CD4-positive, alpha-beta memory T cell (primary cell): ENCODE measurements at regions not wholly inside any gene's neighbourhood (a gene's known extent, or its start where the extent isn't known, plus 50 kb on each side); places are given as distances from the start of the nearest gene placed in this dataset.

Experiments
- CTCF ChIA-PET: fragments of 350-600 bp; sonication (Branson Sonifier 250); formaldehyde crosslinking; loops from one replicate; lab custom pipeline; 2021; ENCODE audit warnings: inconsistent platforms; ENCODE audit not compliant: partially characterized antibody; lab: Charles Lee
- POLR2A ChIA-PET: fragments of 350-600 bp; sonication (Branson Sonifier 250); formaldehyde crosslinking; loops from one replicate; lab custom pipeline; 2021; ENCODE audit not compliant: partially characterized antibody; lab: Charles Lee
- DNase-seq, 5 donors: peaks; one replicate each; pipeline versions ENCODE4 v3.0.0 to v3.0.0-alpha.2; 2020 to 2022; ENCODE audit warnings: mixed read lengths in 1 of 5
- H3K27ac ChIP-seq: one replicate; pipeline ENCODE4 v1.7.0; 2013; ENCODE audit warnings: low read depth, low read length
- H3K27me3 ChIP-seq: 2 replicates; pipeline ENCODE4 v1.7.0; 2013; ENCODE audit warnings: mild to moderate bottlenecking, low read length, moderate library complexity; ENCODE audit not compliant: insufficient read depth
- H3K36me3 ChIP-seq: 2 replicates; pipeline ENCODE4 v1.7.0; 2013; ENCODE audit warnings: mild to moderate bottlenecking, low read length, moderate library complexity; ENCODE audit not compliant: insufficient read depth
- H3K4me1 ChIP-seq: 2 replicates; pipeline ENCODE4 v1.7.0; 2013; ENCODE audit warnings: mild to moderate bottlenecking, low read length, moderate library complexity; ENCODE audit not compliant: insufficient read depth
- H3K4me3 ChIP-seq, 2 donors: one replicate each; pipeline ENCODE4 v1.7.0; 2013; ENCODE audit warnings: low read length in 2 of 2, mild to moderate bottlenecking in 1 of 2
- H3K9me3 ChIP-seq, 2 donors: one replicate each; pipeline ENCODE4 v1.7.0; 2013; ENCODE audit warnings: low read length in 2 of 2, control low read depth in 1 of 2; ENCODE audit not compliant: control insufficient read depth in 1 of 2
- H3K27ac Mint-ChIP-seq, 7 donors: one replicate each; pipeline ENCODE4 v1.8.0; 2020 to 2021; ENCODE audit warnings: mixed read lengths in 7 of 7, mild to moderate bottlenecking in 6 of 7, inconsistent platforms in 3 of 7, moderate library complexity in 3 of 7
- H3K27me3 Mint-ChIP-seq, 2 donors: one replicate each; pipeline ENCODE4 v1.8.0; 2020 to 2021; ENCODE audit warnings: mixed read lengths in 2 of 2
- H3K36me3 Mint-ChIP-seq, 2 donors: one replicate each; pipeline ENCODE4 v1.8.0; 2020 to 2021; ENCODE audit warnings: mixed read lengths in 2 of 2, inconsistent platforms in 1 of 2, mild to moderate bottlenecking in 1 of 2
- H3K4me1 Mint-ChIP-seq, 4 donors: one replicate each; pipeline ENCODE4 v1.8.0; 2020 to 2021; ENCODE audit warnings: mixed read lengths in 4 of 4, mild to moderate bottlenecking in 1 of 4
- H3K4me3 Mint-ChIP-seq, 8 donors: one replicate each; pipeline ENCODE4 v1.8.0; 2020 to 2021; ENCODE audit warnings: mixed read lengths in 8 of 8, mild to moderate bottlenecking in 7 of 8, moderate library complexity in 6 of 8, inconsistent platforms in 3 of 8
- H3K9me3 Mint-ChIP-seq, 8 donors: one replicate each; pipeline ENCODE4 v1.8.0; 2020 to 2021; ENCODE audit warnings: mixed read lengths in 8 of 8, mild to moderate bottlenecking in 5 of 8, inconsistent platforms in 3 of 8, moderate library complexity in 1 of 8
- intact Hi-C: fragments of 100-400 bp; cut with micrococcal nuclease; formaldehyde crosslinking; loops from one replicate; pipeline ENCODE4 v1.15.1; 2023

- CTCF ChIA-PET, result interaction anchor here (1.2 kb wide), 1 partner anchor 10 kb away, joined by 4 read pairs; no protein-coding TSS in a partner anchor
Observed at GRCh38 chr6:129947797-129948196, 70.6 kb upstream of the L3MBTL3 start.

GRCh38 chr6:129946439-129947140 is 71.8 kb upstream of the L3MBTL3 start:
- Mint-ChIP-seq H3K27me3 (peaks cover 2% of the 10 kb centered on the region in 2 donors), H3K36me3 (no peaks in the 10 kb centered on the region), H3K4me3 (no peak overlapping the region), H3K4me1 (no peaks in the 10 kb centered on the region), H3K9me3 (no peaks in the 10 kb centered on the region), H3K27ac (no peak overlapping the region)
- no peaks in the 10 kb centered on the region for H3K4me1 ChIP-seq
- no peak for DNase-seq
- H3K27ac ChIP-seq, result no peak overlapping the region
- no peaks in the 10 kb centered on the region for H3K27me3 ChIP-seq
- POLR2A ChIA-PET, result no interaction called here
- H3K4me3 ChIP-seq, result no peak overlapping the region
- no peaks in the 10 kb centered on the region for H3K9me3 ChIP-seq
- no peaks in the 10 kb centered on the region for H3K36me3 ChIP-seq
- intact Hi-C loops, result no loop called here
- CTCF ChIA-PET, result no interaction called here

More at GRCh38 chr6:129947797-129948196, 70.6 kb upstream of the L3MBTL3 start:
- no peaks in the 10 kb centered on the region for H3K9me3 ChIP-seq
- no peaks in the 10 kb centered on the region for H3K36me3 Mint-ChIP-seq
- DNase-seq, result no peak
- H3K27ac Mint-ChIP-seq, result no peak overlapping the region
- no peaks in the 10 kb centered on the region for H3K4me1 ChIP-seq
- H3K27me3 Mint-ChIP-seq, result peaks cover 5% of the 10 kb centered on the region in 2 donors
- H3K4me3 ChIP-seq, result no peak overlapping the region
- POLR2A ChIA-PET, result no interaction called here
- H3K9me3 Mint-ChIP-seq, result no peaks in the 10 kb centered on the region
- H3K27me3 ChIP-seq, result no peaks in the 10 kb centered on the region
- H3K27ac ChIP-seq, result no peak overlapping the region
- no peak overlapping the region for H3K4me3 Mint-ChIP-seq
- H3K36me3 ChIP-seq, result no peaks in the 10 kb centered on the region
- intact Hi-C loops, result no loop called here
- no peaks in the 10 kb centered on the region for H3K4me1 Mint-ChIP-seq

GRCh38 chr6:129943637-129944271 is 74.6 kb upstream of the L3MBTL3 start:
- Mint-ChIP-seq H3K36me3 (no peaks in the 10 kb centered on the region), H3K27ac (no peak overlapping the region), H3K9me3 (no peaks in the 10 kb centered on the region), H3K27me3 (peaks cover 7 to 10% of the 10 kb centered on the region in 2 donors), H3K4me1 (no peaks in the 10 kb centered on the region), H3K4me3 (no peak overlapping the region)
- H3K27me3 ChIP-seq, result no peaks in the 10 kb centered on the region
- H3K9me3 ChIP-seq, result no peaks in the 10 kb centered on the region
- POLR2A ChIA-PET, result no interaction called here
- no peak overlapping the region for H3K4me3 ChIP-seq
- intact Hi-C loops, result no loop called here
- H3K4me1 ChIP-seq, result no peaks in the 10 kb centered on the region
- CTCF ChIA-PET, result interaction anchor here (1.4 kb wide), 1 partner anchor 78 kb away, joined by 3 read pairs; no protein-coding TSS in a partner anchor
- no peaks in the 10 kb centered on the region for H3K36me3 ChIP-seq
- no peak overlapping the region for H3K27ac ChIP-seq
- DNase-seq, result peak in 1 of 5 donors; percentile 30

- DNase-seq, result no peak
- H3K27ac Mint-ChIP-seq, result no peak overlapping the region
- Histone ChIP-seq H3K4me1 (no peaks in the 10 kb centered on the region), H3K9me3 (no peaks in the 10 kb centered on the region), H3K27me3 (peaks cover 4% of the 10 kb centered on the region), H3K36me3 (no peaks in the 10 kb centered on the region), H3K27ac (no peak overlapping the region), H3K4me3 (no peak overlapping the region)
- ChIA-PET CTCF (interaction anchor here (1.1 kb wide), 1 partner anchor 81 kb away, joined by 4 read pairs; no protein-coding TSS in a partner anchor), POLR2A (no interaction called here)
- no peaks in the 10 kb centered on the region for H3K9me3 Mint-ChIP-seq
- intact Hi-C loops, result no loop called here
- H3K4me1 Mint-ChIP-seq, result peaks cover 0 to 4% (median 1%) of the 10 kb centered on the region in 4 donors
- H3K27me3 Mint-ChIP-seq, result peaks cover 11 to 17% of the 10 kb centered on the region in 2 donors
- H3K4me3 Mint-ChIP-seq, result no peak overlapping the region
- no peaks in the 10 kb centered on the region for H3K36me3 Mint-ChIP-seq
Observed at GRCh38 chr6:129940454-129941195, 77.8 kb upstream of the L3MBTL3 start.

DNA sequence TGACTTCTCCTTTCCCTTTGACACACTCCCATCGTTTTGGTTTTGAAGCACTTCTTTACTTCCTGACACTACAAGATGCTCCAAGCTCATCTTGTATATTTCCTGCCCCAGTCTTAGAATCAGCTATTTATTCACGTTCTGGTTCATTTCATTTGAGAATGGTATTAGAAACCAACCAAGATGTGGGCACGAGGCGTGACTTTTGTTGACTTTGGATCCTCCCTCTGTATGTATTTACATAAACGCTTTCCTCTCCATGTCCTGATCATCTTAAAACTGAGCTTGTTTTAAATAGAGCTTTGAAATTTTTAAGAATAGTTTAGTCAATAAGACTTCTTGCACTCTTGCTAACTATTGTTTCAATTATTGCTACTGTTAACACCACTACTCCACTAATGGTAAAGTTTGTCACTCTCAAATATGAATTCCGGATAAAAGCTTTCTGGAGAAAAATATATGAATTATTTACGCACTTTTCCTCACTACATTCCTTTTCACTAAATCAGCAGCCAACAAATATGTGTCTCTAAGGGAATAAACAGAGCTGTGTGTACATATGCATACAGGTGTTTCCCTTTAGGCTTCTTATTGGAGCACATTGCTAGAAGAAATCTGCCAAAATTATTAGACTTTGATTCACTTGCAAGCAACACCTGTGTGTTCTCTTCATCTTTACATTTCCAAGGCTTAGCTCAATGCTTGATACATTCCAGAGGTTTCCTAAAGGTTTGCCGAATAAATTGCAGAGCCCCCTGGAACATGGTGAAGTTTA is 77.3 kb upstream of the TMEM244 start:
- Histone ChIP-seq H3K36me3 (no peaks in the 10 kb centered on the region), H3K9me3 (no peaks in the 10 kb centered on the region), H3K27me3 (peaks cover 4% of the 10 kb centered on the region), H3K27ac (no peak overlapping the region), H3K4me3 (no peak overlapping the region), H3K4me1 (no peaks in the 10 kb centered on the region)
- no peak for DNase-seq
- intact Hi-C loops, result loop anchor here (5.0 kb wide), 1 partner anchor 206 kb away; no protein-coding TSS in a partner anchor
- Mint-ChIP-seq H3K4me1 (peaks cover 0 to 4% (median 1%) of the 10 kb centered on the region in 4 donors), H3K27ac (no peak overlapping the region), H3K27me3 (peaks cover 11 to 15% of the 10 kb centered on the region in 2 donors), H3K9me3 (no peaks in the 10 kb centered on the region), H3K4me3 (no peak overlapping the region), H3K36me3 (no peaks in the 10 kb centered on the region)
- ChIA-PET POLR2A (interaction anchor here (0.7 kb wide), 1 partner anchor 9 kb away, joined by 3 read pairs; no protein-coding TSS in a partner anchor), CTCF (interaction anchor here (0.9 to 2.4 kb wide), 14 partner anchors 9 to 1217 kb away, joined by 3 to 14 read pairs (median 3); no protein-coding TSS in a partner anchor)

DNA sequence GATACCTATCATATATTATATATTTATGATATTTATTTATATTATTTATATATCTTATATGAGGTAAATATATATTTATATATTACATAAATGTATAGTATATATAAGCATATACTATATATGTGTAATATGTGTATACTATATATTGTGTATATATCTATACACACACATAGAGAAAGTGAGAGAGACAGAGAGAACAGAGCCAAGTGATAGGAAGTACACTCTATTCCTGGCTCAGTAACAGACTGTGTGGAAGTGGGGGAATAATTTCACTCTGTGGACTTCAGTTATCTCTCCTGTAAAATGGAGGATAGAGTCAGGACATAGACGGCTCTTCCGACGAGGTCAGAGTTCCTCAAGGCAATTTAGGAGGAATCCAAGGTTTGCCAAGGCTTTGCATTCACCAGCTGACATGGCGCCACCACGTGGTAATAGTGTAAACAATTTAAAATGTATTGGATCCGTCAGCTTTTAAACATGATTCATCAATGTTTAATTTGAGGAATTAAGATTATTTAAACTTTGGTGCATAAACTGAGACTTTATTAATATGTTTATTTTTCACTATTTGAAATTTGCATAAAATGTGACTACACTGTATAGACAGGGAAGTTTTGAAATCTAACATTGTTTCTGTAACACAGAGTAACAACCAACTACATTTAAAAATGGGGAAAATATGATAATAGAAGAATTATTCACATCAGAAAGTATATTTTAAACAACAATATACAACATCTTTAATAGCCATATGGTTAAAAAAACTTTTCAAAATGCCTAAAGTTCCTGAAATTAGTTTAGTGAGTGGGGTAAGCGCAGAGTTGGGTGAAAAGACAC is 75.4 kb upstream of the TMEM244 start:
- Mint-ChIP-seq H3K36me3 (no peaks in the 10 kb centered on the region), H3K4me3 (peak overlapping the region in 2 of 8 donors; percentile 38 to 79)

More for the DNA sequence above, 75.4 kb upstream of the TMEM244 start:
- H3K27ac ChIP-seq, result no peak overlapping the region
- no peaks in the 10 kb centered on the region for H3K9me3 Mint-ChIP-seq
- POLR2A ChIA-PET, result no interaction called here
- DNase-seq, result peak in 4 of 5 donors; percentile 25 to 39 (median 34)
- no peaks in the 10 kb centered on the region for H3K9me3 ChIP-seq
- no peak overlapping the region for H3K4me3 ChIP-seq
- no peaks in the 10 kb centered on the region for H3K4me1 ChIP-seq
- intact Hi-C loops, result loop anchor here (1.0 to 5.0 kb wide), 4 partner anchors 85 to 437 kb away; no protein-coding TSS in a partner anchor
- H3K36me3 ChIP-seq, result no peaks in the 10 kb centered on the region
- H3K27me3 Mint-ChIP-seq, result peaks cover 11 to 15% of the 10 kb centered on the region in 2 donors
- H3K27ac Mint-ChIP-seq, result no peak overlapping the region
- CTCF ChIA-PET, result interaction anchor here (1.0 to 1.2 kb wide), 4 partner anchors 85 to 439 kb away, joined by 3 to 7 read pairs (median 5); no protein-coding TSS in a partner anchor
- H3K27me3 ChIP-seq, result peaks cover 4% of the 10 kb centered on the region
- peaks cover 0 to 4% (median 1%) of the 10 kb centered on the region in 4 donors for H3K4me1 Mint-ChIP-seq
